ENCODE measurements at regions not wholly inside any gene's neighbourhood (a gene's known extent, or its start where the extent isn't known, plus 50 kb on each side); places are given as distances from the start of the nearest gene placed in this dataset.

DNA sequence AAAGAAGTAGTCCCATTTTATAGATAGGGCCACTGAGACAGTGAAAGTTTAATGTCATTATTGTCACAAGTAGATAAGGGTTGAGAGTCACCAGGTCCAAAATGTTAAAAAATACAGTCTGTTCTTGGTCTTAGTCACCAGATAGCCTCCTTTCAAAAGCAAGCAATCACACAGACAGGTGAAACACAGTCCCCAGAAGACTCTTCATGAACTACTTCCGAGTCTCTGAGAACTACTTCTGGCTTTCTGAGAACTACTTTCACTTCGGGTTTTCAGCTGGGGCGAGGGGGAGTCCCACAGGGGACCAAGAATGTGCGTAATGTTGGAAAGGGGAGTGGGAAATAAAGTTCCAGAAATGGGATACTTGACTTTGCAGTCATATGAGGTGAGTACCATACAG is 143.2 kb downstream of the HHIPL2 start:
- H4K5ac ChIP-seq (ENCODE audit: insufficient read length, low read depth, low read length), result no peak overlapping the region
- H2BK20ac ChIP-seq (ENCODE audit: low read depth, low read length, poor library complexity, severe bottlenecking), result no peak overlapping the region
- H3K14ac ChIP-seq (ENCODE audit: insufficient read depth, low read length), result no peak overlapping the region
- H3K18ac ChIP-seq (ENCODE audit: insufficient read length, low read depth, low read length), result no peak overlapping the region
- H3K9me3 Mint-ChIP-seq, result peaks cover 3 to 6% of the 10 kb centered on the region in 2 experiments; a peak in 3 of 5 replicates
- no peak overlapping the region for H3K27ac ChIP-seq (ENCODE audit: insufficient read length, low read depth, low read length)
- H3K9me3 ChIP-seq (ENCODE audit: control insufficient read depth, low read depth, low read length), result no peaks in the 10 kb centered on the region
- H3K4me3 Mint-ChIP-seq, result no peak overlapping the region
- H3K9ac ChIP-seq (ENCODE audit: extremely low read depth, insufficient read length, low read length), result no peak overlapping the region
- H3T11ph ChIP-seq (ENCODE audit: low read length), result no peak overlapping the region
- H2BK15ac ChIP-seq (ENCODE audit: low read depth, low read length), result no peak overlapping the region
- H3K4me1 ChIP-seq (ENCODE audit: insufficient read depth, low read length), result no peaks in the 10 kb centered on the region
- H3K4me1 Mint-ChIP-seq, result no peaks in the 10 kb centered on the region
- no peak for DNase-seq
- no peaks in the 10 kb centered on the region for H3K79me2 ChIP-seq (ENCODE audit: insufficient read depth, low read length)
- H4K8ac ChIP-seq (replicated peaks; ENCODE audit: insufficient read length, low read depth, low read length), result no peak overlapping the region
- H2AK5ac ChIP-seq (ENCODE audit: insufficient read length, low read length), result no peak overlapping the region
- H2BK5ac ChIP-seq (ENCODE audit: insufficient read length, low read length), result no peak overlapping the region
- no peak overlapping the region for H2BK12ac ChIP-seq (ENCODE audit: insufficient read length, low read depth, low read length)
- H3K27me3 ChIP-seq (ENCODE audit: insufficient read depth, low read length), result no peaks in the 10 kb centered on the region
- TF ChIP-seq, protein P1, sequence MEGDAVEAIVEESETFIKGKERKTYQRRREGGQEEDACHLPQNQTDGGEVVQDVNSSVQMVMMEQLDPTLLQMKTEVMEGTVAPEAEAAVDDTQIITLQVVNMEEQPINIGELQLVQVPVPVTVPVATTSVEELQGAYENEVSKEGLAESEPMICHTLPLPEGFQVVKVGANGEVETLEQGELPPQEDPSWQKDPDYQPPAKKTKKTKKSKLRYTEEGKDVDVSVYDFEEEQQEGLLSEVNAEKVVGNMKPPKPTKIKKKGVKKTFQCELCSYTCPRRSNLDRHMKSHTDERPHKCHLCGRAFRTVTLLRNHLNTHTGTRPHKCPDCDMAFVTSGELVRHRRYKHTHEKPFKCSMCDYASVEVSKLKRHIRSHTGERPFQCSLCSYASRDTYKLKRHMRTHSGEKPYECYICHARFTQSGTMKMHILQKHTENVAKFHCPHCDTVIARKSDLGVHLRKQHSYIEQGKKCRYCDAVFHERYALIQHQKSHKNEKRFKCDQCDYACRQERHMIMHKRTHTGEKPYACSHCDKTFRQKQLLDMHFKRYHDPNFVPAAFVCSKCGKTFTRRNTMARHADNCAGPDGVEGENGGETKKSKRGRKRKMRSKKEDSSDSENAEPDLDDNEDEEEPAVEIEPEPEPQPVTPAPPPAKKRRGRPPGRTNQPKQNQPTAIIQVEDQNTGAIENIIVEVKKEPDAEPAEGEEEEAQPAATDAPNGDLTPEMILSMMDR (conservative IDR thresholded peaks at IDR 0.05), result no peak
- H4K20me1 ChIP-seq (ENCODE audit: control insufficient read depth, insufficient read depth, insufficient read length), result no peaks in the 10 kb centered on the region
- H3K4me2 ChIP-seq (ENCODE audit: insufficient read depth, insufficient read length, low read length), result no peak overlapping the region
- H3K23ac ChIP-seq (ENCODE audit: insufficient read length, low read depth, low read length), result no peak overlapping the region
- H3K27me3 Mint-ChIP-seq (ENCODE audit: low read depth), result peaks cover 3% of the 10 kb centered on the region; the same call in 1 of the 2 replicates
- H3K23me2 ChIP-seq (ENCODE audit: insufficient read length, low read depth, low read length, poor library complexity, severe bottlenecking), result no peaks in the 10 kb centered on the region
- no peak overlapping the region for H4K91ac ChIP-seq (ENCODE audit: insufficient read length, low read depth, low read length)
- H3K27ac Mint-ChIP-seq, result no peak overlapping the region
- WGBS (ENCODE audit: extremely low coverage, insufficient read length, low lambda C conversion rate), result no CpG with 5 or more reads among the region's 4 CpGs
- H2BK120ac ChIP-seq (ENCODE audit: low read depth, low read length, poor library complexity, severe bottlenecking), result no peak overlapping the region
- no peaks in the 10 kb centered on the region for H3K36me3 Mint-ChIP-seq (ENCODE audit: insufficient read depth in 1 of 3, low read depth in 3 of 3)
- no peak overlapping the region for H3K56ac ChIP-seq (ENCODE audit: insufficient read length, low read depth, low read length)
- H3K4ac ChIP-seq (ENCODE audit: low read depth, low read length), result no peak overlapping the region
- no peak overlapping the region for H2AFZ ChIP-seq (ENCODE audit: low read length)
- H3K79me1 ChIP-seq (ENCODE audit: insufficient read depth, low read depth, low read length, poor library complexity, severe bottlenecking), result no peaks in the 10 kb centered on the region
